ENCODE measurements at regions not wholly inside any gene's neighbourhood (a gene's known extent, or its start where the extent isn't known, plus 50 kb on each side); places are given as distances from the start of the nearest gene placed in this dataset.

DNA sequence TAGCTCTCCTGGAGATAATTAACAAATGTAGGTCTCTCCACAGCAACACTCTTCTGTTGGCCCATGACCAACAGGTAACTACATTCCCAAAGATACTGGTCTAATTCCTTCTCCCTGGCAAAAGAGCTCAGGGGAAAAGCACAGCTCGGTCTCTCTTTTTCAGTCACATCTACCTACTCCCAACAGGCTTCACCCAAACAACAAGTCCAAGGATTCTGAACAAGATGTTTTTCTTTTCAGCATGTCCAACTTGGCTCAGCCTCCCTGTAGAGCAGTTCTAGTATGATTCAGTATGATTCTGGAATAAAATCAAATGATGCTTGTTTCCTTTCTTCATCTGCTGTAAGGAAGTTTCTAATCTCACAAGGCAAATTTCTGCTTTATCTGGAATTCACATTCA is 1704.8 kb upstream of the PIK3C3 start:
- TF ChIP-seq CTCF (conservative IDR thresholded peaks at IDR 0.05; ENCODE audit: low read length) (no peak), EZH2phosphoT487 (IDR thresholded peaks at IDR 0.05; ENCODE audit: borderline replicate concordance, low read depth, low read length) (no peak)
